ENCODE measurements at regions not wholly inside any gene's neighbourhood (a gene's known extent, or its start where the extent isn't known, plus 50 kb on each side); places are given as distances from the start of the nearest gene placed in this dataset.

DNA sequence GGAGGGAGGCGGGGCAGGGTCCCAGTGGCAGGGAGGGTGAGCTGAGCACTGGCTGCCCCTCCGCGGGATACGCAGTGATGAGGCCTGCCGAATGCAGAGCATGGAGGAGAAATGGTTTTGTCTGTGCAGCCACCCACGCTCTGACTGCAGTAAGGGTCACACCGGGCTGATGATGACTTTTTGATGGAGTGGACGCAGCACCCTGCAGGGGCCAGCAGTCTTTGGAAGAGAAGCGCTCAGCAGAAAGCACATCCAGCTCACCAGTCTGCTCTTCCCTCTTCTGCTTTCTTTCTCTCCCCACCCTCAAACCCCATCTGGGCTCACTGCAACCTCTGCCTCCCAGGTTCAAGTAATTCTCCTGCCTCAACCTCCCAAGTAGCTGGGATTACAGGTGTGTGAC lies 61.9 kb upstream of the ATP1A1 start (continued):
- TF ChIP-seq SRSF4 (IDR thresholded peaks at IDR 0.05; ENCODE audit: low read depth, low read length, poor library complexity, severe bottlenecking) (no peak), HHEX (CRISPR knock-in tag; IDR thresholded peaks at IDR 0.05) (no peak), SNAPC2 (CRISPR knock-in tag; IDR thresholded peaks at IDR 0.05) (no peak), ZNF691 (CRISPR knock-in tag; IDR thresholded peaks at IDR 0.05; ENCODE audit: borderline replicate concordance, low read depth) (no peak)

GRCh38 chr1:116311756-116312680 lies 61.0 kb upstream of the ATP1A1 start:
- no peak overlapping the region for H2AFZ ChIP-seq (ENCODE audit: low read length)
- peak overlapping the region; percentile 19; the same call in 1 of the 2 replicates for H3K9ac ChIP-seq (ENCODE audit: insufficient read depth, low read depth, low read length)
- TF ChIP-seq, protein P1, sequence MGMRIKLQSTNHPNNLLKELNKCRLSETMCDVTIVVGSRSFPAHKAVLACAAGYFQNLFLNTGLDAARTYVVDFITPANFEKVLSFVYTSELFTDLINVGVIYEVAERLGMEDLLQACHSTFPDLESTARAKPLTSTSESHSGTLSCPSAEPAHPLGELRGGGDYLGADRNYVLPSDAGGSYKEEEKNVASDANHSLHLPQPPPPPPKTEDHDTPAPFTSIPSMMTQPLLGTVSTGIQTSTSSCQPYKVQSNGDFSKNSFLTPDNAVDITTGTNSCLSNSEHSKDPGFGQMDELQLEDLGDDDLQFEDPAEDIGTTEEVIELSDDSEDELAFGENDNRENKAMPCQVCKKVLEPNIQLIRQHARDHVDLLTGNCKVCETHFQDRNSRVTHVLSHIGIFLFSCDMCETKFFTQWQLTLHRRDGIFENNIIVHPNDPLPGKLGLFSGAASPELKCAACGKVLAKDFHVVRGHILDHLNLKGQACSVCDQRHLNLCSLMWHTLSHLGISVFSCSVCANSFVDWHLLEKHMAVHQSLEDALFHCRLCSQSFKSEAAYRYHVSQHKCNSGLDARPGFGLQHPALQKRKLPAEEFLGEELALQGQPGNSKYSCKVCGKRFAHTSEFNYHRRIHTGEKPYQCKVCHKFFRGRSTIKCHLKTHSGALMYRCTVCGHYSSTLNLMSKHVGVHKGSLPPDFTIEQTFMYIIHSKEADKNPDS (CRISPR knock-in tag; IDR thresholded peaks at IDR 0.05): peak; percentile 75; the same call in 1 of the 2 replicates
- TF ChIP-seq CTCF (CRISPR knock-in tag; IDR thresholded peaks at IDR 0.05) (peak; percentile 12; the same call in 1 of the 2 replicates), MEIS1 (CRISPR knock-in tag; IDR thresholded peaks at IDR 0.05; ENCODE audit: borderline replicate concordance) (peak; percentile 19; the same call in 1 of the 2 replicates), TGIF2 (CRISPR knock-in tag; IDR thresholded peaks at IDR 0.05) (0 out of 2 replicates have a peak, but pooled peaks have one; percentile 11), ZNF350 (CRISPR knock-in tag; IDR thresholded peaks at IDR 0.05; ENCODE audit: borderline replicate concordance, low read depth) (peak; percentile 23; the same call in 1 of the 2 replicates), ZMYM4 (CRISPR knock-in tag; IDR thresholded peaks at IDR 0.05) (peak; percentile 67), SRSF1 (optimal IDR thresholded peaks at IDR 0.05; ENCODE audit: low read depth, low read length) (no peak)
- TF ChIP-seq, protein P2, sequence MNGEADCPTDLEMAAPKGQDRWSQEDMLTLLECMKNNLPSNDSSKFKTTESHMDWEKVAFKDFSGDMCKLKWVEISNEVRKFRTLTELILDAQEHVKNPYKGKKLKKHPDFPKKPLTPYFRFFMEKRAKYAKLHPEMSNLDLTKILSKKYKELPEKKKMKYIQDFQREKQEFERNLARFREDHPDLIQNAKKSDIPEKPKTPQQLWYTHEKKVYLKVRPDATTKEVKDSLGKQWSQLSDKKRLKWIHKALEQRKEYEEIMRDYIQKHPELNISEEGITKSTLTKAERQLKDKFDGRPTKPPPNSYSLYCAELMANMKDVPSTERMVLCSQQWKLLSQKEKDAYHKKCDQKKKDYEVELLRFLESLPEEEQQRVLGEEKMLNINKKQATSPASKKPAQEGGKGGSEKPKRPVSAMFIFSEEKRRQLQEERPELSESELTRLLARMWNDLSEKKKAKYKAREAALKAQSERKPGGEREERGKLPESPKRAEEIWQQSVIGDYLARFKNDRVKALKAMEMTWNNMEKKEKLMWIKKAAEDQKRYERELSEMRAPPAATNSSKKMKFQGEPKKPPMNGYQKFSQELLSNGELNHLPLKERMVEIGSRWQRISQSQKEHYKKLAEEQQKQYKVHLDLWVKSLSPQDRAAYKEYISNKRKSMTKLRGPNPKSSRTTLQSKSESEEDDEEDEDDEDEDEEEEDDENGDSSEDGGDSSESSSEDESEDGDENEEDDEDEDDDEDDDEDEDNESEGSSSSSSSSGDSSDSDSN (CRISPR knock-in tag; IDR thresholded peaks at IDR 0.05): peak; percentile 37; the same call in 1 of the 2 replicates

More at GRCh38 chr1:116311756-116312680, 61.0 kb upstream of the ATP1A1 start:
- POLR2A ChIA-PET: interaction anchor here (0.8 to 1.2 kb wide), 7 partner anchors 10 to 164 kb away, joined by 3 to 7 read pairs (median 4); no protein-coding TSS in a partner anchor
- FAIRE-seq: peak; percentile 97
- H4K20me1 ChIP-seq (ENCODE audit: insufficient read depth, low read length): no peaks in the 10 kb centered on the region
- peak; percentile 87 for ATAC-seq
- peak overlapping the region; percentile 68 for H3K4me2 ChIP-seq (ENCODE audit: low read depth, low read length)
- peak; percentile 84 for DNase-seq (ENCODE audit: low spot score)
- CTCF ChIA-PET (ENCODE audit: low intra/inter-chr PET ratio, low total read pairs): no interaction called here
- BruUV-seq (replicated peaks): no TSS peak
- 23% methylated on average over 14 of the region's 15 CpGs for WGBS (ENCODE audit: low lambda C conversion rate)
- H3K79me2 ChIP-seq (ENCODE audit: insufficient read depth, low read length): no peaks in the 10 kb centered on the region
- H3K9me3 ChIP-seq (ENCODE audit: low read length): no peaks in the 10 kb centered on the region
- no peaks in the 10 kb centered on the region for H3K27me3 ChIP-seq (ENCODE audit: control insufficient read depth in 1 of 2, insufficient read depth in 2 of 2, low read length in 2 of 2)
- no peaks in the 10 kb centered on the region for H3K36me3 ChIP-seq (replicated peaks in 1 of 2; ENCODE audit: control insufficient read depth in 1 of 2, insufficient read depth in 2 of 2, low read length in 2 of 2)
- H3K4me3 ChIP-seq (replicated peaks in 1 of 3; ENCODE audit: insufficient read depth in 1 of 3, low read depth in 2 of 3, low read length in 3 of 3): peak overlapping the region in 2 of 3 experiments; percentile 14 to 46; a peak in 4 of 6 replicates
- peak overlapping the region; percentile 56 for H3K27ac ChIP-seq (ENCODE audit: extremely low read length, insufficient read depth, low read length)
- peaks cover 86% of the 10 kb centered on the region for H3K4me1 ChIP-seq (ENCODE audit: insufficient read depth, low read length)
- in situ Hi-C loops (cut with HindIII; ENCODE audit: extremely low pct_ligation_motif_present, low pct_unique_long_range_greater_than_20kb): no loop called here
- intact Hi-C loops (cut with micrococcal nuclease; ENCODE audit: unreplicated experiment): no loop called here
